Stomach smooth muscle (tissue), 2 donors: ENCODE measurements at regions not wholly inside any gene's neighbourhood (a gene's known extent, or its start where the extent isn't known, plus 50 kb on each side); places are given as distances from the start of the nearest gene placed in this dataset.
"Not testable (repeated sequence)": the region's sequence is repeated elsewhere in the genome, so short reads cannot be mapped to it uniquely, and the experiment has no call there.

Source experiments
- H3K27ac ChIP-seq: one replicate; pipeline ENCODE4 v1.7.0; 2013; ENCODE audit warnings: mild to moderate bottlenecking, low read length, inconsistent platforms
- H3K27me3 ChIP-seq, 2 donors: one replicate each; pipeline ENCODE4 v1.7.0; 2013; ENCODE audit warnings: low read length in 2 of 2; ENCODE audit not compliant: insufficient read depth in 2 of 2, control insufficient read depth in 1 of 2
- H3K36me3 ChIP-seq, 2 donors: one replicate each; pipeline ENCODE4 v1.7.0; 2013; ENCODE audit warnings: low read length in 2 of 2; ENCODE audit not compliant: control insufficient read depth in 2 of 2, insufficient read depth in 2 of 2
- H3K4me1 ChIP-seq: one replicate; pipeline ENCODE4 v1.7.0; 2013; ENCODE audit warnings: low read length; ENCODE audit not compliant: control insufficient read depth, insufficient read depth
- H3K4me3 ChIP-seq, 2 donors: one replicate each; pipeline ENCODE4 v1.7.0; 2013; ENCODE audit warnings: low read length in 2 of 2
- H3K9ac ChIP-seq, 2 donors: one replicate each; pipeline ENCODE4 v1.7.0; 2013; ENCODE audit warnings: low read length in 2 of 2, mild to moderate bottlenecking in 1 of 2
- H3K9me3 ChIP-seq, 2 donors: one replicate each; pipeline ENCODE4 v1.7.0; 2013; ENCODE audit warnings: low read length in 2 of 2; ENCODE audit not compliant: control insufficient read depth in 2 of 2
- donor health status: healthy.
- donor health status: Pancreatic carcinoma.

GRCh38 chr2:219868635-219869034, 241.2 kb downstream of the SLC4A3 start:
- H3K4me3 ChIP-seq: no peak overlapping the region
- no peaks in the 10 kb centered on the region for H3K27me3 ChIP-seq
- no peak overlapping the region for H3K9ac ChIP-seq
- peaks cover 0 to 4% of the 10 kb centered on the region in 2 donors for H3K9me3 ChIP-seq
- H3K36me3 ChIP-seq: no peaks in the 10 kb centered on the region
- no peak overlapping the region for H3K27ac ChIP-seq
- H3K4me1 ChIP-seq: no peaks in the 10 kb centered on the region

GRCh38 chr2:219870041-219870440, 242.6 kb downstream of the SLC4A3 start:
- Histone ChIP-seq H3K9me3 (peaks cover 0 to 4% of the 10 kb centered on the region in 2 donors), H3K4me3 (no peak overlapping the region), H3K27me3 (no peaks in the 10 kb centered on the region), H3K9ac (no peak overlapping the region), H3K36me3 (no peaks in the 10 kb centered on the region), H3K4me1 (no peaks in the 10 kb centered on the region), H3K27ac (no peak overlapping the region)

- peaks cover 0 to 4% of the 10 kb centered on the region in 2 donors for H3K9me3 ChIP-seq
- H3K27ac ChIP-seq: no peak overlapping the region
- H3K36me3 ChIP-seq: no peaks in the 10 kb centered on the region
- H3K4me1 ChIP-seq: no peaks in the 10 kb centered on the region
- H3K4me3 ChIP-seq: no peak overlapping the region
- H3K27me3 ChIP-seq: no peaks in the 10 kb centered on the region
- no peak overlapping the region for H3K9ac ChIP-seq
These were observed 243.9 kb downstream of the SLC4A3 start for GRCh38 chr2:219871351-219871750.

- no peaks in the 10 kb centered on the region for H3K27me3 ChIP-seq
- H3K9ac ChIP-seq: no peak overlapping the region
- no peaks in the 10 kb centered on the region for H3K4me1 ChIP-seq
- no peak overlapping the region for H3K27ac ChIP-seq
- no peaks in the 10 kb centered on the region for H3K9me3 ChIP-seq
- no peaks in the 10 kb centered on the region for H3K36me3 ChIP-seq
- H3K4me3 ChIP-seq: no peak overlapping the region
These were observed 247.6 kb downstream of the SLC4A3 start for GRCh38 chr2:219875036-219875435.

GRCh38 chr2:219875986-219876385, 248.6 kb downstream of the SLC4A3 start:
- H3K4me1 ChIP-seq, H3K9me3 ChIP-seq, H3K27ac ChIP-seq, H3K36me3 ChIP-seq, H3K4me3 ChIP-seq, H3K9ac ChIP-seq, H3K27me3 ChIP-seq: not testable (repeated sequence)

- Histone ChIP-seq H3K9me3 (no peaks in the 10 kb centered on the region), H3K36me3 (no peaks in the 10 kb centered on the region), H3K4me3 (no peak overlapping the region), H3K27me3 (no peaks in the 10 kb centered on the region), H3K4me1 (no peaks in the 10 kb centered on the region), H3K27ac (no peak overlapping the region), H3K9ac (no peak overlapping the region)
These were observed 249.5 kb downstream of the SLC4A3 start for GRCh38 chr2:219876931-219877330.

GRCh38 chr2:219877728-219878127, 250.3 kb downstream of the SLC4A3 start:
- Histone ChIP-seq H3K36me3 (no peaks in the 10 kb centered on the region), H3K4me1 (no peaks in the 10 kb centered on the region), H3K9me3 (no peaks in the 10 kb centered on the region), H3K9ac (no peak overlapping the region), H3K27ac (no peak overlapping the region), H3K4me3 (no peak overlapping the region), H3K27me3 (no peaks in the 10 kb centered on the region)

GRCh38 chr2:219878516-219878915, 251.1 kb downstream of the SLC4A3 start:
- Histone ChIP-seq H3K36me3 (no peaks in the 10 kb centered on the region), H3K27me3 (no peaks in the 10 kb centered on the region), H3K9ac (no peak overlapping the region), H3K4me1 (no peaks in the 10 kb centered on the region), H3K27ac (no peak overlapping the region), H3K4me3 (no peak overlapping the region), H3K9me3 (no peaks in the 10 kb centered on the region)

GRCh38 chr2:219881851-219882250, 254.4 kb downstream of the SLC4A3 start:
- no peak overlapping the region for H3K9ac ChIP-seq
- no peaks in the 10 kb centered on the region for H3K36me3 ChIP-seq
- no peaks in the 10 kb centered on the region for H3K9me3 ChIP-seq
- no peak overlapping the region for H3K4me3 ChIP-seq
- H3K4me1 ChIP-seq: no peaks in the 10 kb centered on the region
- no peak overlapping the region for H3K27ac ChIP-seq
- peaks cover 0 to 2% of the 10 kb centered on the region in 2 donors for H3K27me3 ChIP-seq

GRCh38 chr2:219886615-219887014, 259.2 kb downstream of the SLC4A3 start:
- no peaks in the 10 kb centered on the region for H3K36me3 ChIP-seq
- no peak overlapping the region for H3K4me3 ChIP-seq
- peaks cover 0 to 2% of the 10 kb centered on the region in 2 donors for H3K27me3 ChIP-seq
- no peaks in the 10 kb centered on the region for H3K4me1 ChIP-seq
- H3K9ac ChIP-seq: no peak overlapping the region
- H3K9me3 ChIP-seq: no peaks in the 10 kb centered on the region
- H3K27ac ChIP-seq: no peak overlapping the region

- H3K9me3 ChIP-seq: no peaks in the 10 kb centered on the region
- H3K4me1 ChIP-seq: no peaks in the 10 kb centered on the region
- no peaks in the 10 kb centered on the region for H3K36me3 ChIP-seq
- no peak overlapping the region for H3K9ac ChIP-seq
- H3K27me3 ChIP-seq: peaks cover 0 to 2% of the 10 kb centered on the region in 2 donors
- H3K4me3 ChIP-seq: no peak overlapping the region
- no peak overlapping the region for H3K27ac ChIP-seq
These were observed 260.4 kb downstream of the SLC4A3 start for GRCh38 chr2:219887870-219888269.
